PC-3 (cell line): ENCODE measurements at regions not wholly inside any gene's neighbourhood (a gene's known extent, or its start where the extent isn't known, plus 50 kb on each side); places are given as distances from the start of the nearest gene placed in this dataset.

Experiments
- EZH2phosphoT487 ChIP-seq: fragments of 300-600 bp; sonication (generic); IDR thresholded peaks from 2 replicates; pipeline ENCODE4 v1.6.1; 2018; ENCODE audit warnings: mild to moderate bottlenecking, antibody characterized with exemption, low read length, borderline replicate concordance
- TF ChIP-seq, protein P1 (sequence below): fragments of 300-600 bp; sonication (generic); conservative IDR thresholded peaks from 2 replicates; pipeline ENCODE4 v1.5.1; 2017; ENCODE audit warnings: antibody characterized with exemption, low read depth, mild to moderate bottlenecking, low read length

DNA sequence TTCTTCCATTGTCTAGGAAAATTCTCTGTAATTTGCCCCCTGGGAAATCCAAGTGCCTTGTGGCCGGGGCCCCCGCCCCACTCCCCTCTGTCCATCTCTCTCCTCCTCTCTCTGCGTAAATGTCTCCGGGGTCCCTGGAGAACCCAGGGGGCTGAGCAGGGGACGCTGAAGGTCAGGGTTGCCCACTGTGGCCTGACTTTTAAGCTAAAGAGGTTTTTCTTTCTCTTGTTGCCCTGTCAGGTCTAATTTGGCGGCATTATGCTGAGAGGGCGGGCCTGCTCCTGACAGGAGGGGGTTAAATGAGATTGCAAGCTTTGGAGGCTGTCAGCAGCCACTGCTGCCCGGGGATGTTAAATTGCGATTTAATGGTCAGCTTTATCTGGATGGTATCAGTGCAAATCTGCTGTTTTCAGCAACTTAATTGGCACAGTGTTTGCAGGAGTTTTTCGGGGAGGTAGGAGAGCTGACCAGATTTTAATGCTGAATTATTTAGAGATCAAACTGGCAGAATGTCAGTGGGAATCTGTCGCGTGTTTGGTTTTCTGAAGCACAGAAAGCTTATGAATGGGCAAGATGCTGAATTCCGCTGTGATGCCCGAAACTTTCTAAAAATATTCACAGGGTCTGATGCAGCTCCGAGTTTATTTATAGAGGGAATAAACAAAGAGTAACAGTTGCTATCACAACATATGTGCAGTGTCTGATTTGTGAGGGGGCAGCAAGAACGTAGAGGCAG is 93.2 kb upstream of the SOX1 start:
- TF ChIP-seq, protein P1, sequence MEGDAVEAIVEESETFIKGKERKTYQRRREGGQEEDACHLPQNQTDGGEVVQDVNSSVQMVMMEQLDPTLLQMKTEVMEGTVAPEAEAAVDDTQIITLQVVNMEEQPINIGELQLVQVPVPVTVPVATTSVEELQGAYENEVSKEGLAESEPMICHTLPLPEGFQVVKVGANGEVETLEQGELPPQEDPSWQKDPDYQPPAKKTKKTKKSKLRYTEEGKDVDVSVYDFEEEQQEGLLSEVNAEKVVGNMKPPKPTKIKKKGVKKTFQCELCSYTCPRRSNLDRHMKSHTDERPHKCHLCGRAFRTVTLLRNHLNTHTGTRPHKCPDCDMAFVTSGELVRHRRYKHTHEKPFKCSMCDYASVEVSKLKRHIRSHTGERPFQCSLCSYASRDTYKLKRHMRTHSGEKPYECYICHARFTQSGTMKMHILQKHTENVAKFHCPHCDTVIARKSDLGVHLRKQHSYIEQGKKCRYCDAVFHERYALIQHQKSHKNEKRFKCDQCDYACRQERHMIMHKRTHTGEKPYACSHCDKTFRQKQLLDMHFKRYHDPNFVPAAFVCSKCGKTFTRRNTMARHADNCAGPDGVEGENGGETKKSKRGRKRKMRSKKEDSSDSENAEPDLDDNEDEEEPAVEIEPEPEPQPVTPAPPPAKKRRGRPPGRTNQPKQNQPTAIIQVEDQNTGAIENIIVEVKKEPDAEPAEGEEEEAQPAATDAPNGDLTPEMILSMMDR: no peak
- no peak for TF ChIP-seq EZH2phosphoT487
